Stimulated activated CD8-positive, alpha-beta memory T cell treated with anti-CD3 and anti-CD28 coated beads, Interleukin-12 subunit alpha, Interleukin-12 subunit beta, amount 100 ng/mL, for 1 hour (primary cell): ENCODE measurements at regions not wholly inside any gene's neighbourhood (a gene's known extent, or its start where the extent isn't known, plus 50 kb on each side); places are given as distances from the start of the nearest gene placed in this dataset.

Experiments
- DNase-seq: peaks from one replicate; pipeline ENCODE4 v3.0.0-alpha.2; 2020; ENCODE audit warnings: low read depth

- no peak for DNase-seq
Observed at GRCh38 chr17:55634702-55635101, 88.0 kb downstream of the TMEM100 start.

GRCh38 chr17:55632893-55633292 is 89.8 kb downstream of the TMEM100 start:
- DNase-seq: no peak

DNA sequence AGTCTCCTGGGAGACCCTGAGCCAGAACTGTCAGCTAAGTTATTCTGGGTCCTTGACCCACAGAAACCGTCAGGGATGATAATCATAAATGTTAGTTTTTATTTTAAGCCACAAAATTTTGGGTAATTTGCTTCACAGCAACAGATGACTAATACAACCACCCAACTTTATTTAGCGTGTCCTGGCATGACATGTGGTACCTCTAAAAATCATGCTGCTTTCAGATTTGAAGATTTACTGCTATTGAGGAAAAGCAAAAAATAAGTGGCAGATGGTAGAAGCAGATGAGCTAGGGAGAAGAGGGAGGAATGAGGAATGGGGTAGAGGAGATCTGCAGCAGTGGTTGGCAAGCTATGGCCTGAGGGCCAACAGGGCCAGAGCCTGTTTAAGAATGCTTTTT is 90.4 kb downstream of the TMEM100 start:
- no peak for DNase-seq

- no peak for DNase-seq
Observed at GRCh38 chr17:55629995-55630394, 92.7 kb downstream of the TMEM100 start.

GRCh38 chr17:55625521-55625920 is 97.1 kb downstream of the TMEM100 start:
- no peak for DNase-seq

DNA sequence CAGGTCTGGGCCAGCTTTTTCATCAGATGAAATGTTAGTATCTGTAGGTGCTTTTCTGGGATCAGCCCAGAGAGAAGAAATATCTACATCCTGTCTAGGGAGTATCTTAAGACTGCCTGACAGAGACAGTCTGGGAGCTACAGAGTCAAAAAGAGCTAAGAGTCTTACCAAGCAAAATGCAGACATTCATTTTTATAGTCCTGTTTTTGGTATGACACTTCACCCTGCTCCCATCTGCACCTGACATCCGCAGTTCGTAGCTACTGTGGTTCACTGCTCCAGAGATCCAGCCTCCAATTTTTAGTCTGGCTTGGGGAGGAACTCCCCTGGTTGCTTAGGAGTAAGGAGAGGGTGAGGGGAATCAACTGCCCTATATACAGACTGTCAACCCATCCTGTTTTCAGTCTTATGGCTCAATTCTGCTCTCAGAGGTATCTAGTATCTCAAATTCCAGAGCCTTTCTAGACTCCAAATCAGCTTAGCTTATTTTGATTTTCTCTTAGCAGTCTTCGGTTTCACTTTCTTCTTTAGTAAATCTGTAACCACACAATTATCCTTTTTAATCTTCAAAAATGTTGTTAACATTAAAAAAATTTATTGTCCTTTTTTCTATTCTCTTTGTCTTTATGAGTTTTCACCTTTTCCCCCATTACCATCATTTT is 97.8 kb downstream of the TMEM100 start:
- DNase-seq: no peak

- DNase-seq: no peak
Observed at GRCh38 chr17:55622547-55622946, 100.1 kb downstream of the TMEM100 start.

DNA sequence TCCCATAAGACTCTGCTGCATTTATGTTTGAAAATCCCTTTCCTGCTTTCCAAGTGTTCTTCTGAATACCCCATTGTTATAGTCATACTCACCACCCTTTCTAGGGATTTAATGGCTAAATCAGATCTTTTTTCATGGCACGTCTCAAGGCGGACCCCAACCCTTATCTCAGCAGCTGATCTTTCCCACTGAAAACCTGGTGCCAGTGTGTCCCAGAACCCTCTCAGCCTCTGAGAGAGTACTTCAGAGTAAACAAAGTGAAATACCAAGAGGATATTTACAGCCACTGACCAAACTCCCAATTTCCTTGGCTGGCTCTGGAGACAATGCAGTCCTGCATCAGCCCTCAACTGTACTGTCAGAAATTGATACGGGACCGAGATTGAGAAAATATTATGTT is 101.7 kb downstream of the TMEM100 start:
- DNase-seq: no peak

GRCh38 chr17:55620023-55620422 is 102.6 kb downstream of the TMEM100 start:
- no peak for DNase-seq

GRCh38 chr17:55617441-55617840 is 105.2 kb downstream of the TMEM100 start:
- DNase-seq: no peak

DNA sequence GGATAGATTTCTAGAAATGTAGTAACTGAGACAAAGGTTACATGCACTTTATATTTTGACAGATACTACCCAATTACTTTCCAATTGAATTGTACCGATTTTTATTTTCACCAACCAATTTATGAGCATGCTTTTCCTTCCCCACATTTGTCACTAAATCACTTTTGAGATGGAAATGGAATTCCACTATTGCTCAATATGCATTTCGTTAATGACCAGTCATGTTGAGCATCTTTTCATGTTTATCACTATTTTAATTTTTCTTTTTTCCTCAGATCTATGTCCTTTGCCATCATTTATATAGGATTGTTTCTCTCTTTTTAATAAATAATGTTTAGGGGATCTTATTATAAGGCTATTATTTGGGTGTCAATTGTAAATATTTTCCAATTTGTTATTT is 102.8 kb upstream of the SMIM36 start:
- DNase-seq: no peak

DNA sequence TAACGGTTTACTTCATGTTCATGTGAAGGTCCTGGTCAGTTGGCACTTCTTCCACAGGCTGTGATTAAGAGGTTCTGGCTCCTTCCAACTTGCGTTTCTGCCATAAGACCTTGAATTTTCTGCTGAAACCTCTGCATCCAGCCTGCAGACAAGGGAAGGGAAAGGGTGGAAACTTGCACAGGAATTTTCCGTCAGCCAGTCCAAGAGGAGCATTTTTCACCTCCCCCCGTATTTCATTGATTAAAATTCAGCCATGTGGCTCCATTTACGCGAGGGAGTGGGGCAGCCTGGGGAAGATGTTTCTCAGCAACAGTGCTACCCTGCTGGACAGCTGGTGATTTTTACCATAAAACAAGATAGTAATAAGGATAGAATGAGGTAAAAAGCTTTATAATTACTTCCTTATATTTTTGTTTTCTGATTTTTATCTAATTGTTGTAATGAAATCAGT is 101.5 kb upstream of the SMIM36 start:
- no peak for DNase-seq

GRCh38 chr17:55607731-55608341 is 96.6 kb upstream of the SMIM36 start:
- DNase-seq: no peak

- DNase-seq: no peak
Observed at GRCh38 chr17:55606488-55606815, 95.2 kb upstream of the SMIM36 start.

DNA sequence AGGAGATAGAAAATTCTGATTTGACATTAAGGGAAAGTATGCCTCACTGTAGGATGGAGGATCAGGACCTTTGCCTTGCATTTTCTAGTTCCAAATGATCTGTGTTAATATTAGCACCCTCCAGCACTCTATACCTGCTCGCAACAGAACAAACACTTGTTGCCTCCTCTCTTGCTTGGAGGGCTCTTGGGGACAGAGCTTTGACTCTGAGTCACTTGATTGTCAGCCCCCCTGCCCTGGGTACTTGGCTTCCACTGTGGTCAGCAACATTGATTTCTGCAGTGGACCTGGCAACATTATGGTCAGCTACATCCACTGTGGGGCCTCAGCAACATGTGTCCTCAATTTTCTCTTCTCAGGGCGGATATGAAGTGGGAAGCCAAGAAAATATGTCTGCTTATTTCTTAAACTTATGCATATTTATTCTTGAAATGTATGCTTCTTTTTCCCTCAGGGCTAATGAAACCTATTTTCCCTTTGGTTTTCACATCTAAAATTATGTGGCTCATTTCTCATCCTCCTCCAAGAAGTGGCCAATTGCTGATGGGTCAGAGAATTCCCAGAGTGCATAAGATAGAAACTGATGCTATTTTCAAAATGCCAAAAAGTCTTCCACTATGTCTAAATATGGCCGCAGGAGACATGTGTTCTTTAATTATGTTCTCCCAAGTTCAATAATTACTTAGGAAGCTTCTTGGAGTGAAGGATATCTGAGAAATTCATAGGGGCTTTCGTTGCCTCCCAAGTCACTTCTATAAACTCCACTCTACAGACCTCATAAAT is 94.6 kb upstream of the SMIM36 start:
- DNase-seq: no peak

DNA sequence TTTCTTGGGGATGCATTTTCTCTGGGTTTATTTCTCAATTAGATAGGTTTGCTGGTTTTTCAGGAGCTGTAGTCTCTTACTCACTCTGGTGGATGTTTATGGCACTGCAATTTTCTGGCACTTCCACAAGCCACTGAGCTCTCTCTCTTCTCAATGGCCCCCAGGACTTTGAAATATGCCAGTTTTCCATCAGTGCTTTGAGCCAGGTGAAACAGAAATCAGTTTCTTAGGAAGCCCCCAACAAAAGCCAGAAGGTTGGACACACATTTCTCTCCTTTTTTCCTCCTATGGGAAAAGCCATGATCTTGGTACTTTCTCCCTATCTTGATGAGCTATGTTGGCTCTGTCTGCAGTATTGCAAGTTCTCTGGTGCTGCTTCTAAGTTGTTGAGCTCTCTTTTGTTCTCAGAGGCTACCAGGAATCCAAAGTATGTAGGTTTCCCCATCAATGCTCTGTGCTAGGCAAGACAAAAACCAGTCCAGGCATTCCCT is 90.7 kb upstream of the SMIM36 start:
- no peak for DNase-seq

DNA sequence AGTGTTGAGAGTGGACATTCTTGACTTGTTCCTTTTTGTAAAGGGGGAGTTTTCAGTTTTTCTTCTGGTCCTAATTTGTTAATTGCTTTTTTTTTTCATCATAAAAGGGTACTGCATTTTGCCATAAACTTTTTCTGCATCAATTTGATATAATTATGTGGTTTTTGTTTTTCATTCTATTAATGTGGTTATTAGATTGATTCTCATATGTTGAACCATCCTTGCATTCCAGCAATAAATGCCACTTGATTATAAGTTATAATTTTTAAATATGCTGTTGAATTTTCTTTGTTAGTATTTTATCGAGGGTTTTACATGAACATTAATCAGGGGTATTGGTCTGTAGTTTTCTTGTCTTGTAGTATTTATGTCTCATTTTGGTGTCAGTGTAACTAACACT is 87.2 kb upstream of the SMIM36 start:
- no peak for DNase-seq

DNA sequence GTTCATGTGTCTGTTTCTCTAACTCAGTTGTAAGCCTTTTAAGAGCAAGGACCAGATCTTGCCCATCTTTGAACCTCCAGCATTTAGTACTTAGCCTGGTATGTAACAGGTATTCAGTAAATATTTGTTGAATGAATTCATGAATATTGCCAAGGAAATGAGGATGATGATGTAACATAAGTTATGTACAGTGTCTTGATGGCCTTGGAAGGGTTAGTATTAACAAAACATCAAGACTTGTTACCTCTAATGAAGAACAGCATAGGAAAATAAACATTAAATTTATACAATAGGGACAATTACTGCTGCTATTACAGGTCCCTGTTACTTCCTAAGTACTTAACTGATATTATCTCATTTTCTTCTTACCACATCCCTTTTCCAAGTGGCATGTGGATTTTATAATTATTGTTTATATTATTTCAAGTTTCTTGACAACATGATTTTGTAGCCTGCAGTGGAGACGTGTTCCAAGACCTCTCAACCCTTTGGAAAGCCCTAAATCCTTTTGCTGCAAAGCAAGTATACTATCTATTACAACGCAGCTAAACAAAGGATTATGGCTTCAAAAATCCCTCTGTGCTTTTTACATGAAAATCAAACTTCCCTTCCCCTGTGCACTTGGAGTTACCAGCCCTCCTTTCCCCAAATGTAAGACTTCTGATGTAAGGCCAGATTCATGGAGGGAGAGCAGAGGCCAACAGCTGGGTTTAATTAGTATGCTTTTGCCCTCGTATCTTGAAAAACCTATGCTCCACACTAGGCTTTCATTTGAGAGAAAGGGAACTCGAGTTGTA is 77.4 kb upstream of the SMIM36 start:
- no peak for DNase-seq

DNA sequence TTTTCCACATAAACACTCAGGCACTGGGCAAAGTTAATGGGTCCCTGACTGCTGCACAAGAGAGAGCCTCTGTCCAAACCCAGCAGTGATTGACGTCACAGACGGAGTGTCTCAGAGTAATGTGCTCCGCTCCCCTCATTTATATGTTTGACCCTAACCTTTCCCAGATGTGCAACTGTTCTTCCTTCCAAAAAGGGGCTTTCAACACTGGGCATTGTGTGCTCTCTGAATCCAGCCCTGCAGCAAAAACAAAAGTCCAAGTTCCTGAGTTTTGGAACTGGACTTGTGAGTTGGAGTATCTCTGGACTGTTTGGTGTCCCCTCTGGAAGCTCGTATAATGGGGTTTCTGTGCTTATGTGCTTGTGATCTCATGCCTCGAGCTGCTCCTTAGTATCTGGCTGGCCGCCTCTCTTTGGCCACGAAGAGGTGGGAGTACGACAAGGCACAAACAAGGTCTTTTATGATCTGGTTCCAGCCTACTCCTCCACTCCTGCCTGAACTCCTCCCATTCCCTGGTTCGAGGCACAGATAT is 76.4 kb upstream of the SMIM36 start:
- DNase-seq: no peak

DNA sequence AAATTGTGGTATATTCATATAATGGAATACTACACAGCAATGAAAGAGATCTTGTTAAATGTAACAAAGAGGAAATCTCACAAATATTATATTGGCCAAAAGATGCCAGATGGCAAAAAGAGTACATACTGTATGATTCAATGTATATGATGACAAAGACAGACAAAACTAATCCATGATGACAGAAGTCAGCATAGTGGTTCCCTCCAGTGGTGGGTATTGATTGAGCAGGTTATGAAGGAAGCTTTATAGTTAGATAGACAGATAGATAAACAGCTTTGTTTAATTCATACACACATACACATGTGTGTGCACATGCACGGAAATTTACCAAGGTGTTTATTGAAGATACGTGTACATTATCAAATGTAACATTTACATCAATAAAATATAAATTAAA is 74.4 kb upstream of the SMIM36 start:
- DNase-seq: no peak

- DNase-seq: no peak
Observed at GRCh38 chr17:55584861-55585260, 73.6 kb upstream of the SMIM36 start.

DNA sequence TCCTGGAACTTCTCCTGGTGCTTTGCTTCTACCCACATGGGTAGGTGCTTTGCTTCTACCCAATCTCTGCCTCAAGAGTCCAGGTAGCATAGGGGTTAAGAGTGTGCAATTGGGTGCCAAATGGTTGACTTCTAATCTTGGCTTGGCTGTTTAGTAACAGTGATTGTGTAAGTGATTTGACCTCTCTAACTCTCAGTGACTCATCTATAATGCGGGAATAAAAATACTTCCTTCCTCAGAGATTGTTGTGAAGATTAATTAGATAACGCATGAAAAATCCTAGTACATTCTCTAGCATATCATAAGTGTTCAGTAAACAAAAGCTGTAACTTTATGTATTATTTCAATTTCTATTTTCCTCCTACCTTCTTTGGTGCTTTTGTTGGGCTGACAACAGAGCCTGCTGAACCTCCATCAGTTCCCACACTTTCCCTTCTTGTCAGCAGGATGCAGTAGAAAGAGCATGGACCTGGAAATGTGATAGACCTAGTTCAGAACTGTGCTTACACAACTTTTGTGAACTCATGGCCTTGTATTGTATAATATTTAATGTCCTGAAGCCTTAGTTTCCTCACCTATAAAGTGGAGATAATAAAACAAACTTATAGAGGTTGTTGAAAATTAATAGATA is 72.9 kb upstream of the SMIM36 start:
- no peak for DNase-seq
